ENCODE measurements at regions not wholly inside any gene's neighbourhood (a gene's known extent, or its start where the extent isn't known, plus 50 kb on each side); places are given as distances from the start of the nearest gene placed in this dataset.
"Not testable (repeated sequence)": the region's sequence is repeated elsewhere in the genome, so short reads cannot be mapped to it uniquely, and the experiment has no call there.

- DNase-seq: no peak
Measured at GRCh38 chr4:148854203-148854602, 412.0 kb upstream of the NR3C2 start.

GRCh38 chr4:148852092-148852699 lies 410.0 kb upstream of the NR3C2 start:
- DNase-seq: no peak

GRCh38 chr4:148850257-148850995 lies 408.2 kb upstream of the NR3C2 start:
- DNase-seq: no peak

GRCh38 chr4:148849581-148849980 lies 407.4 kb upstream of the NR3C2 start:
- DNase-seq: no peak

DNA sequence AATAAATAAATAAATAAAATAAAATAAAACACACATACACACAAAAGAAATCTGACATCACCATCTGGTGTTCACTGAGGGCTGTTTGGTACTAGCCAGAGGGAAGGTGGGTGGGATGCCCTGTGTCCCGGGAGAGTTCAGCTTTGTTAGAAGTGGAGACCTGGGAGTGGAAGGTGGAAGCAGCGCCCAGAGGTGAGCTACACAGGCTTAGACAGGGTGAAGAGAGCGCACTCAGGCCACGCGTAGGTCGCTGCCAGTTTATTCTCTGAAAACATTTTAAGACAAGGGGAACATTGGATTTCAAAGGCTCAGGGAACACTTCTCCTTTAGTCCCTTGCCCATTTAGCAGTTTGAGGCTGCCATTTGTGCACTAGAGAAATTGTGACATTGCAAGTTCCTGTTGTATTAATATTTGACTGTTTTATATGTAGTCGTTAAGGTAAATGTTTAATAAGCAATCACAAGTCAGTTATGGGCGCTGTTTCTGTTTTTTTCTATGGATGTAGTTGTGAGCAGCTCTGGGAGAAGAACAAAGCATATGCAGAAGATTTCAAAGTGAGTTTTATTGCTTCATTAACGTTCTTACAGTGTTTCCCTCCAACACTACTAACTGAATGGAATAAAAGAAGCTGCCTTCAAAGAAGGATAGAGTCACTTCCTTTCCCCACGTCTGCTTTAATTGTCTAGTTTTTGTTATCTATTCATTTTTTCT lies 405.5 kb upstream of the NR3C2 start:
- no peak for DNase-seq

- no peak for DNase-seq
Measured at GRCh38 chr4:148845609-148846008, 403.4 kb upstream of the NR3C2 start.

DNA sequence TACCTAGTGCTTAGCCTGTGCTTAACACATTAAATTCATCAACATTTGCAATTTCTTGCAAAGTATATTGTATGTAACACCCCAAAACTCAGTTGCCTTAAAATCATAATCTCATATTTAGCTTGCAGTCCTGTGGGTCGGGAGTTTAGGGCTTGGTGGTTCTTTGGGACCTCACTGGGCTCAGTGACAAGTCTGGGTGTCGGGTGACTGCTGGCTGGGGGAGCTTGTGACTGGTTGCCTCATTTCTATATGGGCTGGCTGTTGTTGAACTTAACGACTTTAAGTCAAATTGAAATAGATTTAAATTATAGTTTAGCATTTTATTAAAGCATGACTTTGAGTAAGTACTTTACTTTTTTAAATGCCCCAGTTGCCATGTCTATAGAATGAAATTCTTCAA lies 401.4 kb upstream of the NR3C2 start:
- no peak for DNase-seq

- DNase-seq: no peak
Measured at GRCh38 chr4:148842843-148843242, 400.6 kb upstream of the NR3C2 start.

GRCh38 chr4:148837571-148837970 lies 395.4 kb upstream of the NR3C2 start:
- not testable (repeated sequence) for DNase-seq

GRCh38 chr4:148834804-148835631 lies 392.8 kb upstream of the NR3C2 start:
- no peak for DNase-seq

DNA sequence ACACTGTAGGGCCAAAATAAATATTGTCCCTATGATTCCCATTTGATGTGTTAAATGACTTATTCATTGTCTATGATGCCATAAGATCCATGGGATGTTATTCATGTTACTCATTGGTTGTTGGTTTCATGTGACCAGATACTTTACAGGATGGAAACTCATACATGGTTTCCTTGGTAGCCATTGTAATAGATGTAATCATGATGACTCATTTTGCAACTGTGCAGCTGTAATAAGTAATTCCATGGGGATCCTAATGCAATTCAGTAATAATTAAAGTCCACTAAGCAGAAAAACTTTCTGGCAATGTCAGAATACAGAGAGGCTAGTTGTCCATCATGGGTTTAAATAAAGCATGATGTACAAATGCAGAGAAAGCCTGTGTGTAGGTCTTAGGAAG lies 389.7 kb upstream of the NR3C2 start:
- DNase-seq: no peak

GRCh38 chr4:148828291-148828690 lies 386.1 kb upstream of the NR3C2 start:
- DNase-seq: no peak

- DNase-seq: no peak
Measured at GRCh38 chr4:148827781-148828180, 385.6 kb upstream of the NR3C2 start.

DNA sequence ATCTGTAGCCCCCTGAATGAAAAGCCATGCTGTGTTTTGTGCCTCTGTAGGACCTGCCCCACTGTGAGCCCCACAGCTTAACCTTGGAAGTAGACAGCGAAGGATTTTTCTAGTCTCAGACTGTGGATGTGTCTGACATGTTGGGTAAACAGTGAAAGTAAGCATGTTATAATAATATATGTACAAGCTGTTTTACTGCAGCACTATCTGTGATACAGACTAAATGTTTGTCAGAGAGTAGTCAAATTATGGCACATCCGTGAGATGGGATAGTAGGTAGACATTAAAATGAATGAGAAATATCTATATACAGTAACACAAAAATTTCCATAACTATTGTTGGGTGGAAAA lies 381.2 kb upstream of the NR3C2 start:
- no peak for DNase-seq

GRCh38 chr4:148822572-148823418 lies 380.6 kb upstream of the NR3C2 start:
- DNase-seq: no peak

DNA sequence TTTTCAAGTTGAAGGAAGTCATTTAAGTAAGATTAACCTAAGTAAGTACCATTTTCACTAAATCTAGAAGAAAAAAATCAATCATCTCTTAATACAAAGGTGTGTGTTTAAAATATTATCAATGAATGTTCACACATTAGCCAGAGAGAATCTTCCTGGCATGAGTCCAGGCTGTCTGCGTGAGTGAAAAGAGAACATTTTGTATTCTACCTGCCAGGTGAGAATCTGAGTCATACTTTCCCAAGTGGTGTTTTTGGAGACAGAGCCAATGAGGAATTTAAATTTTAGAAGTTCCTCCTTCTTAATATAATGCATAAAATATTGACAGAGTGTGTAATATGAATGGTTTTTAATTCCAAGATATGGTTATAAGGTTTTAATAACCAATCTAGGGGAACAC lies 371.8 kb upstream of the NR3C2 start:
- DNase-seq: no peak

GRCh38 chr4:148813289-148813688 lies 371.1 kb upstream of the NR3C2 start:
- no peak for DNase-seq

DNA sequence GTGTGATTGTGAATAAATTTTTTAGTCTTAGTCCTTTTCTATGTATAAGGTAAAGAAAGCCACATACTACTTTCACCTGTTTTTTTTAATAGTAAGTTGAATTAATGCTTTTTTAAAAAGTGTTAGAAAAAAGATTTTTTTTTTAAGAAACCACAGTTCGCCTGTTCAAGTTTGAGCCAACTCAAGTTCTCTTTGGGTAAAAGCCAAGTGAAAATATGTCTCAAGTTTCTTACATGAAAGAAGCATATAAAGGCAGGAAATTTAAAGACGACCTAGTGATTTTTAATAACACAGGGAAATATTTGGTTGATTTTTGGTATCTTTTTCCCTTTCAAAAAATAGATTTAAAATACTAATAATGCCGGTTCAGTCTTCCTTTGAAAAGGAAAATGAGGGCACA lies 369.9 kb upstream of the NR3C2 start:
- DNase-seq: no peak

DNA sequence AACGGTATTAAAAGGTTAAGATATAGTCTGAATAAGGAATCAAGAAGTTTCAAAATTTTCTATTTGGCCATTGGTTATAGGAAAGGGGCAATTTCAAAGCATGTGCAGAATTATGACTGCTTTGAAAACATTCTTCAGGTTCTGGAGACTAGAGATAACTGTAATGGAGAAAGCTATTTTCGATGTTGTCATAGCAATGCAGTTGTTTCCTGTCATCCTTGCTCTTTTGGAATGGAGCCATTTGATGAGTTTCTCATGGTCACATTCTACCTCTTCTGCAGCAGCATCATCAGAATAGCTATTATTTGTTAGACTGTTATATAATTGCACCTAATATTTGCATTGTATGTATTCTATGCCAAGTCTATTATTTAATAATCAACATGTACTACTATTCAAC lies 368.2 kb upstream of the NR3C2 start:
- DNase-seq: no peak

DNA sequence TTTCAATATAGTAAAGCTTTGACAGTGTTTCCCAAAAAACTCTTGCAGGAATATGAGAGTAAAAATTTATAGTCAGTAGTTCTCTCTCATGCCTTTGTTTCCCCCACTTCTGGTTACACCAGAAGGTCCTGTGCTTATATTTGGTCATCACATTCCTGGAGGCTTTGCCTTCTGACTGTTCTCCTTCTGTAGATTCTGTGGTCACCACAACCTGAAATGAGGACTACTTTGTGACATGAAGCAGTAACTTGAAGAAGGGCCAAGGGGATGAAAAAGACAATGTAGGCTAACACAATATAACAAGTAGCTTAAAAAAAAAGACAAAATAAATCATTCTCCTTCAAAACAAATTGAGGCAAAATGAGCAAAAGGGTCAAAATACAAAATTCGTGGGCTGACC lies 366.2 kb upstream of the NR3C2 start:
- no peak for DNase-seq

DNA sequence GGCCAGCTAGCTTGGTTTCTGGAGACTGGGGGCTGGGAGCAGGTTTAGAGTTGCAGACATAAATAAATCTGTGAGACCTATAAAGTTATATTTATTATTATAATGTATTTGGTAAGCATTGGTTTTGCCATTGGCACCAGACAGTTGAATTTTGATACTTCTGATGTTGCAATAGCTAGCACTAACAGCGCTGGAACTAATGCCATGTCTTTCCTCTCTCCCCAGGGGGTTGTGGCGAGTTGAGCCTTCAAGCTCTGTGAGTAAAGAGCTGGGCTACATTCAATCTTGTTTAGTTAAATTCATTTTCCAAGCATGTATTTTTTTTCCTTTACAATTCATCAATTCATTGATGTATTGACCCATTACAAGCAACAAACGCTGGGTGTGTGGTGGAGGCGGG lies 358.7 kb upstream of the NR3C2 start:
- DNase-seq: no peak

DNA sequence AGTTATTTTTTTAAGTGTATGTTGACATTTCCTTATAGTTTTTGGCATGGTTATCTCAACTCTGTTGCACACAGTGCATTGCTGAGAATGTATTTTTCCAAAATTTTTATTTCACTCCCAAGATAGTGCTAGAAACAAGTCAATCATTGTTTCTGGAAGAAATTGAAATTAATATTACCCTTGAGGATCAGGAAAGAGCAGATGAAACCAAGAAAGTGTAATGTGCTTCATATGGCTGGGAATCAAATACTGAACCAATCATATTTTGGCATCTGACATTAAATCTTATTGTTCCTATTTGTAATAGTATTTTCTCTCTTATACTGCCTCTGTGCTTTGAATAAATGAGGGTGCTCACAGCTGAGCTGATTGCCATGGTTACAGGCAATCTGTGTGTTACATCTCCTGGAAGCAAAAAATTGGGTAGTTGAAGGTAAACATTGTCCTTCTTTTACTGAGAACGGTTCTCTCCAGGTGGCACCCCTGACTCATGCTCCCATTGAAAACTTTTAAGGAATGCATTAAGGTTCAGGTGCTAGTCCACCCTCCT lies 358.2 kb upstream of the NR3C2 start:
- no peak for DNase-seq

Measured in CD4-positive, alpha-beta T cell treated with Interferon alpha-2 for 1 hour (primary cell).